Colonic mucosa (tissue), 4 donors: ENCODE measurements at regions not wholly inside any gene's neighbourhood (a gene's known extent, or its start where the extent isn't known, plus 50 kb on each side); places are given as distances from the start of the nearest gene placed in this dataset.

ENCODE experiments used
- DNase-seq: peaks from one replicate; pipeline ENCODE4 v3.0.0-alpha.2; 2020
- H3K27ac ChIP-seq: fragments of 200-600 bp; one replicate; pipeline ENCODE4 v1.8.0; 2021
- H3K27me3 ChIP-seq: fragments of 200-600 bp; one replicate; pipeline ENCODE4 v1.8.0; 2021
- H3K36me3 ChIP-seq: fragments of 200-600 bp; one replicate; pipeline ENCODE4 v1.8.0; 2021
- H3K4me1 ChIP-seq: fragments of 200-600 bp; one replicate; pipeline ENCODE4 v1.8.0; 2021; ENCODE audit warnings: mild to moderate bottlenecking
- H3K4me3 ChIP-seq: fragments of 200-600 bp; one replicate; pipeline ENCODE4 v1.8.0; 2021
- H3K9ac ChIP-seq, 2 donors: one replicate each; pipeline ENCODE4 v1.7.0; 2013; ENCODE audit warnings: control low read depth in 2 of 2, low read depth in 2 of 2, low read length in 2 of 2
- H3K9me3 ChIP-seq: fragments of 200-600 bp; one replicate; pipeline ENCODE4 v1.8.0; 2021
- intact Hi-C: fragments of 100-400 bp; cut with DNase I; formaldehyde crosslinking; loops from one replicate; pipeline ENCODE4 v1.14.1; 2022
- TF ChIP-seq, protein P1 (sequence below): fragments of 200-600 bp; IDR thresholded peaks from one replicate; pipeline ENCODE4 v1.8.0; 2022; ENCODE audit warnings: antibody characterized with exemption, mild to moderate bottlenecking
- donor health status: healthy.
- donor health status: DM: no; HTN: no; CAD: no.
- donor health status: DM: no; HTN: no; CAD: no.

- H3K4me1 ChIP-seq: no peaks in the 10 kb centered on the region
- H3K27me3 ChIP-seq: no peaks in the 10 kb centered on the region
- TF ChIP-seq, protein P1, sequence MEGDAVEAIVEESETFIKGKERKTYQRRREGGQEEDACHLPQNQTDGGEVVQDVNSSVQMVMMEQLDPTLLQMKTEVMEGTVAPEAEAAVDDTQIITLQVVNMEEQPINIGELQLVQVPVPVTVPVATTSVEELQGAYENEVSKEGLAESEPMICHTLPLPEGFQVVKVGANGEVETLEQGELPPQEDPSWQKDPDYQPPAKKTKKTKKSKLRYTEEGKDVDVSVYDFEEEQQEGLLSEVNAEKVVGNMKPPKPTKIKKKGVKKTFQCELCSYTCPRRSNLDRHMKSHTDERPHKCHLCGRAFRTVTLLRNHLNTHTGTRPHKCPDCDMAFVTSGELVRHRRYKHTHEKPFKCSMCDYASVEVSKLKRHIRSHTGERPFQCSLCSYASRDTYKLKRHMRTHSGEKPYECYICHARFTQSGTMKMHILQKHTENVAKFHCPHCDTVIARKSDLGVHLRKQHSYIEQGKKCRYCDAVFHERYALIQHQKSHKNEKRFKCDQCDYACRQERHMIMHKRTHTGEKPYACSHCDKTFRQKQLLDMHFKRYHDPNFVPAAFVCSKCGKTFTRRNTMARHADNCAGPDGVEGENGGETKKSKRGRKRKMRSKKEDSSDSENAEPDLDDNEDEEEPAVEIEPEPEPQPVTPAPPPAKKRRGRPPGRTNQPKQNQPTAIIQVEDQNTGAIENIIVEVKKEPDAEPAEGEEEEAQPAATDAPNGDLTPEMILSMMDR: no peak
- DNase-seq: peak; percentile 88
- H3K36me3 ChIP-seq: no peaks in the 10 kb centered on the region
- H3K9ac ChIP-seq: no peak overlapping the region
- intact Hi-C loops: no loop called here
- no peaks in the 10 kb centered on the region for H3K9me3 ChIP-seq
- H3K27ac ChIP-seq: peak overlapping the region; percentile 30
- H3K4me3 ChIP-seq: no peak overlapping the region
Observed at GRCh38 chr1:116242741-116243140, 130.3 kb upstream of the ATP1A1 start.

GRCh38 chr1:116243333-116244054 lies 129.6 kb upstream of the ATP1A1 start:
- intact Hi-C loops: no loop called here

DNA sequence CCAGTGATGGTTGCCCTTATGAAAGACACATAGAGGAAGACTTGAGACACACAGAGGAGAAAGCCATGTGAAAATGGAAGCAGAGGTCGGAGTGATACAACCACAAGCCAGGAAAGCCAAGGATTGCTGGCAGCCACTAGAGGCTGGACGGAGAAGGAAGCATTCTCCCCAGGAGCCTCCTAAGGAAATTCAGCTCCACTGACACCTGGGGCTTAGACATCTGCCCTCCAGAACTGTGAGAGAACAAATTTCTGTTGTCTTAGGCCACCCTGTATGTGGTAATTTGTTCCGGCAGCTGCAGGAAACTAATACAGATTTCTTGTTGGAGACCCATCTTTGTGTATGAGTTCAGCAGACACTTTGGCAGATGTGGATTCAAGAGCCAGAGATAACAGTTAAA lies 126.9 kb upstream of the ATP1A1 start:
- no peaks in the 10 kb centered on the region for H3K9me3 ChIP-seq
- no peaks in the 10 kb centered on the region for H3K27me3 ChIP-seq
- H3K9ac ChIP-seq: no peak overlapping the region
- H3K4me3 ChIP-seq: no peak overlapping the region
- no peaks in the 10 kb centered on the region for H3K36me3 ChIP-seq
- intact Hi-C loops: no loop called here
- H3K4me1 ChIP-seq: no peaks in the 10 kb centered on the region
- H3K27ac ChIP-seq: no peak overlapping the region
- TF ChIP-seq, protein P1: no peak
- no peak for DNase-seq

More at GRCh38 chr1:116243333-116244054, 129.6 kb upstream of the ATP1A1 start:
- Histone ChIP-seq H3K27me3 (no peaks in the 10 kb centered on the region), H3K27ac (peak overlapping the region; percentile 30), H3K9ac (peak overlapping the region in 1 of 2 donors; percentile 67), H3K36me3 (no peaks in the 10 kb centered on the region), H3K4me3 (no peak overlapping the region), H3K4me1 (no peaks in the 10 kb centered on the region), H3K9me3 (no peaks in the 10 kb centered on the region)
- no peak for DNase-seq
- TF ChIP-seq, protein P1: no peak

- Histone ChIP-seq H3K4me3 (no peak overlapping the region), H3K4me1 (peaks cover 10% of the 10 kb centered on the region), H3K27ac (no peak overlapping the region), H3K9ac (no peak overlapping the region), H3K9me3 (no peaks in the 10 kb centered on the region), H3K36me3 (no peaks in the 10 kb centered on the region), H3K27me3 (no peaks in the 10 kb centered on the region)
- TF ChIP-seq, protein P1: no peak
- DNase-seq: no peak
- intact Hi-C loops: no loop called here
Observed at GRCh38 chr1:116252271-116252670, 120.8 kb upstream of the ATP1A1 start.

GRCh38 chr1:116252785-116253184 lies 120.3 kb upstream of the ATP1A1 start:
- no peak for DNase-seq

More at GRCh38 chr1:116252785-116253184, 120.3 kb upstream of the ATP1A1 start:
- H3K9me3 ChIP-seq: no peaks in the 10 kb centered on the region
- no peak overlapping the region for H3K4me3 ChIP-seq
- H3K27me3 ChIP-seq: no peaks in the 10 kb centered on the region
- intact Hi-C loops: no loop called here
- TF ChIP-seq, protein P1: no peak
- no peak overlapping the region for H3K9ac ChIP-seq
- no peak overlapping the region for H3K27ac ChIP-seq
- peaks cover 10% of the 10 kb centered on the region for H3K4me1 ChIP-seq
- no peaks in the 10 kb centered on the region for H3K36me3 ChIP-seq
